ENCODE measurements at regions not wholly inside any gene's neighbourhood (a gene's known extent, or its start where the extent isn't known, plus 50 kb on each side); places are given as distances from the start of the nearest gene placed in this dataset.

- no peak for TF ChIP-seq CTCF (IDR thresholded peaks at IDR 0.05)
- TF ChIP-seq ZFX (IDR thresholded peaks at IDR 0.05; ENCODE audit: borderline replicate concordance): no peak
- H3K27ac ChIP-seq: no peak overlapping the region
These were observed 173.9 kb upstream of the PMEPA1 start for GRCh38 chr20:57883761-57884160.

- TF ChIP-seq CTCF (IDR thresholded peaks at IDR 0.05) (no peak), ZFX (IDR thresholded peaks at IDR 0.05; ENCODE audit: borderline replicate concordance) (no peak)
- H3K27ac ChIP-seq: no peak overlapping the region
These were observed 173.4 kb upstream of the PMEPA1 start for GRCh38 chr20:57883224-57883623.

GRCh38 chr20:57882451-57883161 lies 172.8 kb upstream of the PMEPA1 start:
- no peak overlapping the region for H3K27ac ChIP-seq
- TF ChIP-seq ZFX (IDR thresholded peaks at IDR 0.05; ENCODE audit: borderline replicate concordance): no peak
- no peak for TF ChIP-seq CTCF (IDR thresholded peaks at IDR 0.05)

- TF ChIP-seq CTCF (IDR thresholded peaks at IDR 0.05) (no peak), ZFX (IDR thresholded peaks at IDR 0.05; ENCODE audit: borderline replicate concordance) (no peak)
- H3K27ac ChIP-seq: no peak overlapping the region
These were observed 171.9 kb upstream of the PMEPA1 start for GRCh38 chr20:57881466-57882385.

- TF ChIP-seq ZFX (IDR thresholded peaks at IDR 0.05; ENCODE audit: borderline replicate concordance): no peak
- TF ChIP-seq CTCF (IDR thresholded peaks at IDR 0.05): no peak
These were observed 170.7 kb upstream of the PMEPA1 start for GRCh38 chr20:57880571-57880892.

GRCh38 chr20:57879779-57880570 lies 170.2 kb upstream of the PMEPA1 start:
- TF ChIP-seq ZFX (IDR thresholded peaks at IDR 0.05; ENCODE audit: borderline replicate concordance): no peak
- no peak for TF ChIP-seq CTCF (IDR thresholded peaks at IDR 0.05)
- no peak overlapping the region for H3K27ac ChIP-seq

More at GRCh38 chr20:57880571-57880892, 170.7 kb upstream of the PMEPA1 start:
- H3K27ac ChIP-seq: no peak overlapping the region

Data from 22Rv1 (cell line).